GM12878 (cell line): ENCODE measurements at regions not wholly inside any gene's neighbourhood (a gene's known extent, or its start where the extent isn't known, plus 50 kb on each side); places are given as distances from the start of the nearest gene placed in this dataset.
A peak's percentile ranks its signal among the peaks of the same experiment; 100 is the strongest.

Experiments used
- ATF7 ChIP-seq: fragments of 450-650 bp; IDR thresholded peaks from 2 replicates; pipeline ENCODE4 v1.6.1; 2016; ENCODE audit warnings: low read depth, mild to moderate bottlenecking
- BHLHE40 ChIP-seq, 2 experiments: fragments of 450-650 bp in 1 of 2; IDR thresholded peaks; 2 replicates each; pipeline ENCODE4 v1.6.1; 2011 to 2017; ENCODE audit warnings: low read depth in 2 of 2, borderline replicate concordance in 1 of 2, improper control_type of control experiment in 1 of 2, low read length in 1 of 2, mild to moderate bottlenecking in 1 of 2
- CBX5 ChIP-seq: sonication (generic); IDR thresholded peaks from 2 replicates; pipeline ENCODE4 v1.6.1; 2016; ENCODE audit warnings: low read depth, moderate library complexity, mild to moderate bottlenecking, inconsistent platforms
- CEBPB ChIP-seq, 2 experiments: fragments of 150-350 bp in 1 of 2; IDR thresholded peaks; 2 replicates each; pipeline ENCODE4 v1.6.1; 2012 to 2014; ENCODE audit warnings: low read depth in 2 of 2, low read length in 2 of 2, borderline replicate concordance in 1 of 2, inconsistent platforms in 1 of 2
- CHD2 ChIP-seq: IDR thresholded peaks from 2 replicates; pipeline ENCODE4 v1.6.1; 2011; ENCODE audit warnings: low read depth, low read length, improper control_type of control experiment, borderline replicate concordance
- DPF2 ChIP-seq: fragments of 450-650 bp; IDR thresholded peaks from 2 replicates; pipeline ENCODE4 v1.6.1; 2017; ENCODE audit warnings: mild to moderate bottlenecking
- EGR1 ChIP-seq, 2 experiments: IDR thresholded peaks; 1 replicate in 1 of 2; 2 replicates in 1 of 2; pipeline ENCODE4 v1.6.1; 2011 to 2012; ENCODE audit warnings: low read depth in 2 of 2, low read length in 2 of 2, borderline replicate concordance in 1 of 2, mild to moderate bottlenecking in 1 of 2, moderate library complexity in 1 of 2
- MAX ChIP-seq: IDR thresholded peaks from 2 replicates; pipeline ENCODE4 v1.6.1; 2012; ENCODE audit warnings: low read depth, low read length, improper control_type of control experiment
- MXI1 ChIP-seq: fragments of 150-350 bp; IDR thresholded peaks from 2 replicates; pipeline ENCODE4 v1.6.1; 2011; ENCODE audit warnings: low read depth, mild to moderate bottlenecking, inconsistent platforms, low read length, improper control_type of control experiment
- NFIC ChIP-seq: IDR thresholded peaks from 2 replicates; pipeline ENCODE4 v1.6.1; 2012; ENCODE audit warnings: low read depth, mild to moderate bottlenecking, inconsistent platforms, low read length, moderate library complexity
- PAX5 ChIP-seq: IDR thresholded peaks from 2 replicates; pipeline ENCODE4 v1.6.1; 2011; ENCODE audit warnings: low read depth, low read length, borderline replicate concordance
- PRDM15 ChIP-seq: fragments of 450-650 bp; formaldehyde crosslinking; IDR thresholded peaks from 2 replicates; pipeline ENCODE4 v1.4.0; 2020; ENCODE audit warnings: mild to moderate bottlenecking, moderate library complexity
- REST ChIP-seq: IDR thresholded peaks from 2 replicates; pipeline ENCODE4 v1.6.1; 2012; ENCODE audit warnings: mild to moderate bottlenecking, low read depth, low read length
- SMAD1 ChIP-seq: fragments of 450-650 bp; IDR thresholded peaks from 2 replicates; pipeline ENCODE4 v1.6.1; 2018; ENCODE audit warnings: mild to moderate bottlenecking, low read depth; ENCODE audit not compliant: partially characterized antibody
- SRF ChIP-seq, 2 experiments: IDR thresholded peaks; 2 replicates each; pipeline ENCODE4 v1.6.1; 2011; ENCODE audit warnings: low read depth in 2 of 2, low read length in 2 of 2, mild to moderate bottlenecking in 1 of 2, moderate library complexity in 1 of 2
- STAT1 ChIP-seq: fragments of 450-650 bp; conservative IDR thresholded peaks from 2 replicates; pipeline ENCODE4 v1.6.1; 2014; ENCODE audit warnings: antibody characterized with exemption, mild to moderate bottlenecking
- SUPT20H ChIP-seq: IDR thresholded peaks from 2 replicates; pipeline ENCODE4 v1.6.1; 2011; ENCODE audit warnings: low read depth, mild to moderate bottlenecking, low read length, moderate library complexity, borderline replicate concordance; ENCODE audit not compliant: control insufficient read depth
- TCF3 ChIP-seq: IDR thresholded peaks from 2 replicates; pipeline ENCODE4 v1.6.1; 2012; ENCODE audit warnings: low read depth, mild to moderate bottlenecking, low read length, borderline replicate concordance; ENCODE audit not compliant: insufficient read depth
- ZBED1 ChIP-seq: IDR thresholded peaks from 2 replicates; pipeline ENCODE4 v1.6.1; 2016; ENCODE audit warnings: borderline replicate concordance
- TF ChIP-seq, protein P1 (sequence below): fragments of 450-650 bp; IDR thresholded peaks from 2 replicates; pipeline ENCODE4 v1.6.1; 2017; ENCODE audit warnings: antibody characterized with exemption, mild to moderate bottlenecking, moderate library complexity

DNA sequence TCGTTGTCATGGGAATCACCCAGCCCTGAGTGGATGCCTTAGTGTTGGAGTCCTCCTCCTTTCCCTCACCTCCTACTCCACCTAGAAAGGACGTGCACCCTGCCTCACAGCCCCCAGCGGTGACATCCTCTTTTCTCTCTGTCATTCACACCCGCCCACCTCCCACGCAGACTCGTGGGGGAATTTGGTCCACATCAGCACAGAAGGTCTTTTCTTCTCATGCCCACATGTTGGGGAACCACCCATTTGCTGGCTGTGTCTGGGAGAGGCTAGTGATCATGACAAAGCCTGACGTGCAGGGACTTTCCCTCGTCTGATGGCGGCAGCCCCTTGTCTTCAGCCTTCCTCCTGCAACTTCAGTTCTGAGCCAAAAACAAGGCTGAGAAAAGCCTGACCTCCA lies 96.0 kb upstream of the CNKSR3 start (continued):
- no peak for TF ChIP-seq SUPT20H
- TF ChIP-seq CHD2 = peak; percentile 90
- TF ChIP-seq MAX = peak; percentile 34; the same call in 1 of the 2 replicates
- TF ChIP-seq STAT1 = no peak
- peak; percentile 50; the same call in 1 of the 2 replicates for TF ChIP-seq CBX5
- TF ChIP-seq TCF3 = 0 out of 2 replicates have a peak, but pooled peaks have one; percentile 24
- TF ChIP-seq ATF7 = peak; percentile 95
- TF ChIP-seq CEBPB (IDR thresholded peaks at IDR 0.05; ENCODE audit: borderline replicate concordance in 1 of 2, low read depth in 2 of 2, low read length in 2 of 2) = no peak
- TF ChIP-seq NFIC = peak; percentile 52; the same call in 1 of the 2 replicates
- TF ChIP-seq EGR1 (IDR thresholded peaks at IDR 0.05; ENCODE audit: borderline replicate concordance in 1 of 2, low read depth in 2 of 2, low read length in 2 of 2) = peak; percentile 31 to 95
- TF ChIP-seq DPF2 = peak; percentile 96
- TF ChIP-seq ZBED1 = peak; percentile 88; the same call in 1 of the 2 replicates
- TF ChIP-seq PAX5 = peak; percentile 84; the same call in 1 of the 2 replicates
- TF ChIP-seq, protein P1, sequence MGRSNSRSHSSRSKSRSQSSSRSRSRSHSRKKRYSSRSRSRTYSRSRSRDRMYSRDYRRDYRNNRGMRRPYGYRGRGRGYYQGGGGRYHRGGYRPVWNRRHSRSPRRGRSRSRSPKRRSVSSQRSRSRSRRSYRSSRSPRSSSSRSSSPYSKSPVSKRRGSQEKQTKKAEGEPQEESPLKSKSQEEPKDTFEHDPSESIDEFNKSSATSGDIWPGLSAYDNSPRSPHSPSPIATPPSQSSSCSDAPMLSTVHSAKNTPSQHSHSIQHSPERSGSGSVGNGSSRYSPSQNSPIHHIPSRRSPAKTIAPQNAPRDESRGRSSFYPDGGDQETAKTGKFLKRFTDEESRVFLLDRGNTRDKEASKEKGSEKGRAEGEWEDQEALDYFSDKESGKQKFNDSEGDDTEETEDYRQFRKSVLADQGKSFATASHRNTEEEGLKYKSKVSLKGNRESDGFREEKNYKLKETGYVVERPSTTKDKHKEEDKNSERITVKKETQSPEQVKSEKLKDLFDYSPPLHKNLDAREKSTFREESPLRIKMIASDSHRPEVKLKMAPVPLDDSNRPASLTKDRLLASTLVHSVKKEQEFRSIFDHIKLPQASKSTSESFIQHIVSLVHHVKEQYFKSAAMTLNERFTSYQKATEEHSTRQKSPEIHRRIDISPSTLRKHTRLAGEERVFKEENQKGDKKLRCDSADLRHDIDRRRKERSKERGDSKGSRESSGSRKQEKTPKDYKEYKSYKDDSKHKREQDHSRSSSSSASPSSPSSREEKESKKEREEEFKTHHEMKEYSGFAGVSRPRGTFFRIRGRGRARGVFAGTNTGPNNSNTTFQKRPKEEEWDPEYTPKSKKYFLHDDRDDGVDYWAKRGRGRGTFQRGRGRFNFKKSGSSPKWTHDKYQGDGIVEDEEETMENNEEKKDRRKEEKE = no peak
- TF ChIP-seq SMAD1 = peak; percentile 73
- peak; percentile 74 for TF ChIP-seq MXI1
- no peak for TF ChIP-seq REST
- no peak for TF ChIP-seq SRF (IDR thresholded peaks at IDR 0.05; ENCODE audit: low read depth in 2 of 2, low read length in 2 of 2)
- peak; percentile 83 to 85 for TF ChIP-seq BHLHE40 (IDR thresholded peaks at IDR 0.05; ENCODE audit: borderline replicate concordance in 1 of 2, low read depth in 2 of 2, low read length in 1 of 2)
- TF ChIP-seq PRDM15 (CRISPR knock-in tag) = no peak
